Stimulated activated CD8-positive, alpha-beta memory T cell treated with anti-CD3 and anti-CD28 coated beads, Interleukin-15, amount 100 ng/mL, for 24 hours (primary cell): ENCODE measurements at regions not wholly inside any gene's neighbourhood (a gene's known extent, or its start where the extent isn't known, plus 50 kb on each side); places are given as distances from the start of the nearest gene placed in this dataset.

Experiments used
- DNase-seq: peaks from one replicate; pipeline ENCODE4 v3.0.0-alpha.2; 2020; ENCODE audit warnings: low read depth

DNA sequence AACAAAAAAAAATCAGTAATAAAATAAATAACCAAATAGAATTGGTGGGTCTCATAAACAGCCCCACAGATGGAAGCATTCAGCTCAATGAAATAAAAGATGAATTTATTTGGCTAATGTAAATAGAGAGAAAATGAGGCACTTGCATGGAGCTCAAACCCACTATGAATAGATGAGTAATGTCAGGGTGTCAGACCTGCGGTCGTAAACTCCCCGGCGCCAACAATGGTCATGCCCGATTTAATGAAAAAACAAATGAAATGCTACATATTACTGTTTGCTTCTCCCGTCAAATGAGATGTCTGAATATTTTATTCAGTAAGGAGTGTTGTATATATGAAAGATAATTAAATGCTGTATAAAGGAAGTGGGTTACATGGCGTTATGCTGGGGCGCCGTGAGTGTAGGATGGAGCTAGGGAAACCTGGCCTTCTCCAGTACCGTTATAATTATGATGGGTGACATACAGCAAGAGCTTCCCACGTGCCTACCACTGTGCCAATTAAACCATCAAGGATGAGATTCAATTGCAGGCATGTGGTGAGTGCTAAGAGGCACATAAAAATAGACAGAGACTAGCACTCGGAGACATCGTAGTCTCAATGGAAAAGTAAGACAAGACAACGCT, 648.1 kb downstream of the BCL11B start:
- DNase-seq = no peak

DNA sequence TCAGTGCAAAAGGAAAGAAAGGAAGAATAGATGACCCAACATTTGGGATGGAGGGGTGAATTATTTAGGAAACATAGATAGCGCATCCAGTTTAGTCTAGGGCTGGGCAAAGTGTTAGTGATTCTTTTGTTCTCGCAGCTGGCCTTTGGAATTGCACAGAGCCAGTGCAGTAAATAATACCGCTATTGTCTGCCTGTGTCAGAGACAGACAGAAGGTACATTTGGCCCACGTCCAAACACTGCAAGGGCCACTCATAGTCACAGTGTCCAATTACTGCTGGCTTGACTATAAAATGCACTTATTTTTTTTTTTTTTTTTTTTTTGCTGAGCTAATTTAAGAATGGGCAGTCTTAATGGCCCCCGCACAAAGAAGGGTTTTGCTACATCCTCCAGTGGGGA, 638.6 kb downstream of the BCL11B start:
- DNase-seq = no peak

DNA sequence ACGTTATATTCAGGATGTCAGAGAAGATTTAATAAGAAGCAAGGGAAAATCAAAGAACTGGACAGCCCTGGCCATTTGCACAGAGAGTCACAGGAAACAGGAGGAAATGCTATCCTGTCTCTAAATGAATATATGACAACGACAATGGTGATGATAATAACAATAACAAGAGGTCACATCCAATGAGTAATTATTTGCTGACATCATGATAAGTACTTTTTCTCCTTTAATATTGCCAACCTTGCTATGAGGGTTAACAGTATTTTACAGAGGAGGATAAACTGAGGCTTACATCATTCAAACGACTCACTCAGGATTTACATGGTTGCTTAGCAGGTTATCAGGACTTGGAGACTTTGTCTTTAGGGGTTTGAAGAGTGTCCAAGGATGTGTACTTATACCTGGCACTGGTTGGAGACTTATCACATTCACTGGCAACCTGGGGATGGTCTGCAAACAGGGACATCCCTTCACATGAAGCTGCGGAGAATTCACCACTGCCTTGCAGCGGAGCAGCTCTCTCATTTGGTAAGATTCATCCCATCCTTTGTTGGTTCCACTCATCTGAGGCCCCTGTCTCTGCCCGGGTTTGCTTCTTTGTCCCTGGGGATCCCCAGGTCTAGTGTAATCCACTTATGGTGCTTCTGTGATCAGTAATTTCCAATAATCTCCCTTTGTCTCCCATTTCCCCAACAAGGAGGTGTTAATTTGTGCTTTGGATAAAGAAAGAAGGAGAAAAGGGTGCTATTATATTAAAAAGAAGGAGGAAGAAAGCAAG, 637.8 kb downstream of the BCL11B start:
- no peak for DNase-seq

DNA sequence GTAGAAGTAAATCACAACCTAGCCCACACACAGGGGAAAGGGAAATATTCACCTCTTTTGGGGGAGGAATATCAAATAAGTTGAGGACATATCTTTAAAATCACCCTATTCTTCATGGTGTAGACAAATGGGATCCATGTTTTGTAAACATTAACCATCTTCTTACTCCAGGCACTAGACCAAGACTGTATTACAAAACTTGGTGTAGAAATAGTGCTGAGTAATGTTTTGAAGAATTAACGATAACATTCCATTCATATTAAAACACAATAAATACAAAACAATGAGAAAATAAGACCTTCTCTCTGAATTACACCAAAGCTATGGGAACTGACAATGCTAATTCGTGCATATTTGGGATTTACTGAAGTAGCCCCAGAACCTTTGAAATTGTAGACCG, 633.6 kb downstream of the BCL11B start:
- DNase-seq = no peak

DNA sequence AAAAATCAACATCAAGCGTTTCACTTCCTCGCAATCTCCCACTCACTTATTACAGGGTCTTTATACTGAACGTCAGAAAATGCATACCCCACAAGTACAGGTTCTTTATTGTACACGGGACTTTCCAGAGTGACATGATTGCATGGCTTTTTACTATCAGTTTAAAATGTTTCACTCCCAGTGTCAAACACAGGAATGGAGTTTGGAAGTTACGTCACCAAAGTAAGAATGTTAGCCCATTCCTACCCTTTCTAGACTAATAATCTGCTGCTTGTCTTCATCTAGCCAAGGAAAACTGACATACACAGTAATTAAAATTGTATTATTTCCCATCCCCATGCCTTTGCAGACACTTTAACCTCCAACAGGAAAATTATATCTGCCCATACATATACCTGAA, 624.2 kb downstream of the BCL11B start:
- no peak for DNase-seq

DNA sequence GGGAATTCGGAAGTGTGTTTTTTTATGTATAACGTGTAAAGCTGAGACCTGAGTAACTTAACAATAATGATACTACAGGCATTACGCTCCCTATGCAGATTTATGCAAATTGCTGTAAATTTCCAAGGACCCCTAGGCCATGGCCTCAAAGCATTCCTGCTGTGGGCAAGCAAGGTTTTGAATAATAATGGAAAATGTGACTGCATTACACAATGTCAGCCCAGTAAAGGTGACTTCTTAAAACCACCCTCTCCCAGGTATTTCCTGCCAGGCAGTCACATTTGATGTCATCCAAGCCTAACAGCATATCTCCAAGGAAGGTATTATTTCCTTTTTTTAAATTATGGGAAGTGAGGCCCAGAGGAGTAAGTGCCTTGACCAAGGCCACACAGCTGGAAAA, 621.0 kb downstream of the BCL11B start:
- no peak for DNase-seq

DNA sequence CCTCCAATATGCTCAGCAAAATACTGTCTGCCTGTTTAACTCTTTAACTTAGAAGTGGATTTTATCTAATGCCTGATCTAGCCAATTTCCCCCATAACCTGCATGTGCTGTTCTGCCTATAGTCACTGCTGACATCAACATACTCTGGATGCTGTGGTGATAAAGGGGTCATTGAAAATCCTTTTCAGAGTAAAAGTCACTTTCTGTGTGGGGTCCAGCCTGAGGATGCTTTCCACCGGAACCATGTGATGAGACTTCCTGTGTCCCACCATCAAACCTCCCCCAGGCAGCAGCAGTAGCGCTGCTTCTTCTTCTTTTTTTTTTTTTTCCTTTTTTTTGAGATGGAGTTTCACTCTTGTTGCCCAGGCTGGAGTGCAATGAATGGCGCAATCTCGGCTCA, 607.0 kb downstream of the BCL11B start:
- DNase-seq = no peak

DNA sequence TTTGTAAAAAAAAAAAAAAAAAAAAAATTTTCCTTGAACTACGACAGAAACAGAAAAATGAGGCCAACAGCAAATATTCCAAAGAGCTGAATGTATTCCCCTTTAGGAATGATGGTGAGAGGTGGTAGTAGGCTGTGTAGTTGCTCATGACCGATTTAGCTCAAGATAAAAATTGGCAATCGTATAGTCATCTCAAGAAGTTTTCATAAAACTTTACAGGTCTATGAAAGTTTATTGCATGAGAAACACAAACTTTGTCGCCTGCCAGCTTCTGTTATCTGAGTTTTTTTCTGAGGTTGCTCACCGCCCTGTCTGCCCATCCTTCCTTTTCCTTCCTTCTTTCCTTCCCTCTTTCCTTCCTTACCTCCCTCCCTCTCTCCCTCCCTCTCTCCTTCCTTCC, 605.5 kb downstream of the BCL11B start:
- DNase-seq = no peak

DNA sequence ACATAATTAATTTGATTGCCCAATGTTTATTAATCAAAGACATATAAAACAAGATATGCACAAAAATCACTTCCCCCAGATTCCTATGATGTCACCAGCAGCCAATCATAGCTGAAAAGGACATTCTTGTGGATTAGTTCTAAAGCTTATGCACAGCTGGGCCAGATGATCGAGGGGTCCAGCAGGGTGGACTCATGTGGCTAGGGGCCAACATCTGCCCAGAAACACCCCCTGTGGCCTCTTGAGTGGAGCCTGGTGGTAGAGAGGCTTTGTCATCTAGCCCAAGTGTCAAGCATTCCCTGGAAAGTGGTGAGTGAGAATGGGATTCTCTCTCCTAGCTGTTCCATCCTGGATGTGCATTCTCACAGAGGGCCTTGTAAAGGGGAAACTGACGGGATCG, 590.0 kb downstream of the BCL11B start:
- DNase-seq = no peak

DNA sequence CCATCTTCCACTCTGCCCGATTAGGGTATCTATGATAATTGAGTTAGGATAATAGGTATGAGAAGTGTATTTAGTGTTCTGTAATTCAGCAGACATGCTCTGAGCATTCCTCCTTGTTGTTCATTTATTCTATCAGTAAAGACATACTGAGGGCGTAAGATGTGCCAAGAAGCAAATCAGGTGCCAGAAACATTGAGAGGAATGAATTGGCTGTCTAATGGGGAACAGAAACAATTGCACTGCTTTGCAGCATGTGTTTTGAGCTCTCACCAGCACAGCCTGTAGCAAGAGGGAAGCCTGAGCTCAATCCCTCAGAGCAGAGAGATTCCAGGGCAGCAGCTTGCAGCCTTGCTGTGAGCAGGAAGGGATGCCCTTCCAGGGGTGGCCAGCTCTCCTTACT, 589.3 kb downstream of the BCL11B start:
- no peak for DNase-seq

DNA sequence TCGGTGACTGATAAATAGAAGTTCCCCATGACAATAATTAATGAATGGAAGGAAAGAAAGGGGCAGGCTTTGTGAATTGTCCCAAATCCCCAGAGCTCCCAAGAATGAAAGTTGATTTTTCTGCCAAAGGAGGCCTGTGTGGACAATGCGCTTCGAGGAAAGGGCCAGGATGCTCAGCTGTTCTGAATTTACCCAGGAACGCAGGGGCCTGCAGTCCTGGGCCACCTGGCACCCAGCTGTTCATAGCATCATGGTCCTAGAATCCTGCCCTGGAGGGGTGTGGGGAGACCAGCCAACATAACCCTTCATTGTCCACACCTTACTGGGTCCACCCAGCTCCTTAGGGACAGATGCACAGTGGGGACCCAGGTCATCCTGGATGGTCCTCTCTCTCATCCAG, 587.5 kb downstream of the BCL11B start:
- DNase-seq = no peak

DNA sequence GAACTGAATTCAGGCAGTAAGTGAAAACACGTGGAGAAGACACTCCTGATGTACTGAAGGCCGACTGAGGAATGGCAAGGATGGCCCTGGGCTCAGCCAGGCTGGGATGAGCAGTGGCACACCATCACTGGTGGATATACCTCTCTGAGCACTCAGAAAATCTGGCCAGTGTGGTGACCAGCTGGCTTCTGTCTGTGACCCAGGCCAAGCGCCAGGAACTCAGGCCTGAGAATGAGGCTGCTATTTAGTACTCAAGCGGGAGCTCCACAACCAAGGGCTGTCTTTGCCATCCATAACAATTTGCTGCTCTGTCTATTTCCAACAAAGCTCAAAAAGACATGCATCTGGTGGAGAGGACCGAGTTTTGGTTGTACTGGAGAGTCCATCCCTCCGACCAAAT, 586.3 kb downstream of the BCL11B start:
- no peak for DNase-seq

DNA sequence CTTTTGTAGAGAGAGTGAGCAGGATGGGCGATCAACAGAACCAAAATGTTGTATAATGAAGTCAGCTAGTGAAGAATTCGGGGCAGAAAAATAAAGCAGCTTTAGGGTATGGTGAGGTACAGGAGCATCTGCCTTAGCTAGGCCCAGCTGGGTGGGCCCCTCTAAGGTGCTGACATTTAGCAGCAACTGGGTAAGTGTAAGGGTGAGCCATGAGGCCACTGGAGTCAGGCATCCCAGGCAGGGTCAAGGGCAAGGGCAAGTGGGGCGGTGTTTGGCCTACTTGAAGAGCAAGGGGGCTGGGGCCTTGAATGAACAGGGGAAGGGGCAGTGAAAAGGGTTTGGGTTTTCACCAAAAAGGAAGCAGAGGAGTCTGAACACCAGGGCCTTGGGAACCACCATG, 583.6 kb downstream of the BCL11B start:
- DNase-seq = no peak

DNA sequence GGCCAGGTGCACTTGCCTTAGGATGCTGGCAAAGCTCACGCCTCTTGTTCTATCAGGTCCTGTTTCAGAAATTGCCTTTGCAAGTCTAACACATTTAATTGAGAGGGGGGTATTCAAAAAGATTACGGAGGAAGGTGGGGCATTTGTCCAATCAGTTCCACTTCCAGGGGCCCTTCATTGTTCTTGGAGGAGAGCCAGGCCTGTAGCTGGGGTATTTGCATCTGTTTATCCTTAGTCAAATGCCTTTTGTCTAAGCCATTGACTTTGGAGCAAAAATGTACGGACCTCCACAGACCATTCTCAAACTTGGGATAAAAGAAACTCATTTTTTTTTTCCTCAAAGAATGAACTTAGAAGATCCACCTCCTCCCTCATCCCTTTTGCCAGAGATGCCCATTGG, 582.0 kb downstream of the BCL11B start:
- no peak for DNase-seq

DNA sequence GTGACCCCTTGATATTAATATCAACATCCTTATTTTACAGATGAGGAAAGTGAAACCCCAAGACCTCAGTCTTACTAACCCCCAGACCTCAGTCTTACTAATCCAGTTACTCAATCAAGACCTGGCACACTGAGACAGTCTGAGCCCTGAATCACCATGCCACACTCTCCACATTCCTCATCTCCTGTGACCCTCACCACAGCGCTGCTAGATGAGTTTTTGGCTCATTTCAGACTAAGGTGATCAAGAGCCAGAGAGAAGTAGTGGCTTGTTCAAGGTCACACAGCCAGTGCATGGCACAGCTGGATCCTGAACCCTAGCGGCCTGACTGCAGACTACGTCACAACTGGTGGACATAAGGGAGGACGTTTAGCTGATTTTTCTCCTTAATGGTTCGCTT, 579.2 kb downstream of the BCL11B start:
- no peak for DNase-seq

DNA sequence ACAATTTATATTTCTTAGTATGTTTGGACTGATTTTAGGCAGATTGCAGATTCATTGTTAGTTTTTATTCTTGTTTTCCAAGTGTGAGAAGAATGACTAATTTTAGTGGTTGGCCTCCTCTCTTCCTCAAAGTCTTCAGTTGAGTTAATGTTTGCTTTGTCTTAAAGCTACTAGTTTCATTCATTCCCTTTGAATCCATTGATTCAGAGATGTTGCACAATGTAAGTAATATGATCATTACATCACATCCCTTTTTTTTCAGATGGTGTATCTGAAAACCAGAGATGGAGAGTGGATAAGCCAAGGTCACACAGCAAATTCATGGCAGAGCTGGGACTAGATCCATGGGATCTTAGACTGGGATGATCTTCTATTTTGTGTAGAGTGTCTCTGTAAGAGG, 577.5 kb downstream of the BCL11B start:
- DNase-seq = no peak

DNA sequence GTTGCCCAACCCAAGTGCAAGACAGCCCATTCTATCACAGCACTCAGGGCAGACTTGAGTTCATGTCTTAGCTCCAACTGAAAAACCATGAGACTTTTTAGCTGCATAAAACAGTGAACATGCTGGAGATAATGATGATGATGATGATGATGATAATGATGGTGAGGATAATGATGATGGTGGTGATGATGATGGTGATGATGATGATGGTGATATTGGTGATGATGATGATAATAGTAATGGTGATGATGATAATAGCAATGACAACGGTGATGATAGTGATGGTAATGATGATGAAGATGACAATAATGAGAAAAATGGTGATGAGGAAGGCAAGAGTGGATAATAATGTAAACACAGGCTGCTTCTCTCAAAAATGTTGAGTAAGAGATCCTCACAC, 576.2 kb downstream of the BCL11B start:
- DNase-seq = no peak

DNA sequence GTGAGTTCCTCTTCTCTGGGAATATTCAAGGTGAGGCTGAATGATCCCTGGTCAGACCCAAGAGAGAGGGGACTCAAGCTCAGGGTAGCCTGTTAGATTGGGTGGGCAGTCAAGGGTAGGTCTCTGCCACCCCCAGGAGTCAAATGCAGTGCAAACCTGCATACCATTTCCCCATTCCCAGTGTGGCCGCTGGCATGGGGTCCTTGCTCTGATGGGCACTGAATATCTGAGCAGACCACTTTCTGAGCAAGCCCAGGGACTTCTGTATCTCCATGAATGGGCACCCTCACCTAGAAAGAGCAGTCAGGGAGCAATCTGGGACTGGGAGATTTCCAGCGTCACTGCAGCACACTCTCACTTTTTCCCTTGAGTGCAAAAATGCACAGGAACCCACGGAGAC, 573.7 kb downstream of the BCL11B start:
- DNase-seq = no peak

DNA sequence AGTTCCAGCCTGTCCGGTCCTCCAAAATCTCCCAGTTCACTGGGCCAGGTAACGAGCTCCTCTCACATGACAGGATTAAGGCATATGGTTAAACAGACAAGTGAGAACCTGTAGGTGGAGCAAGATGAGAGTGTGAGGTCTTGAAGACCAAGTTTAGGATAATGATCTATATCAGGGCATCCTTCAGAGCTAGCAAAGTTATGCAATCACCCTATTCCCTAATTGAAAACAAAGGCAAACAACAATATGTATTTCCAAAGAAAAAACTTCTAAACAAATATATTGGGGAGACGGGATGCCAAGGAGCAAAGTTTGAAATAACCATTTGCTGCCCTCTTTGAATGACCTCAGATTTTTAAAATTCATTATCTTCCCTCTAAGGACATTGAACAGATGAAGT, 571.2 kb downstream of the BCL11B start:
- DNase-seq = no peak

DNA sequence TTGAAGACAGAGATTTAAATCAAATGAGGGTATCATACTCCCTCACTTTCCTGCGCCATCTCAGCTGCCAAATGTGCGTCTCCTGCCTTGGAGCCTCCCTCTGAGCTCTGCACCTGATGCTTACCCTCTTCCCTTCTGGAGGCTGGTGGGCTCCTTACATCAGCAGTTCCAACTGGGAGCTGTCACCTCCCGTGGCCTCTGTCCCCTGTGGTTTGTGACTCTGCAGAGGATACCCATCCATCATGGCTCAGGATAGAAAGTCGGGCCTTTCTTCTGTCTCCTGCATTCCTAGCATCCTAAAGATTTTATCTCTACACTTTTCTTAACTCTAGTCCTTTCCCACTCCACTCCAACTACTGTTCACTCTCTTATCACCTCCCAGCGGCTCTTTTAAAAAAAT, 570.6 kb downstream of the BCL11B start:
- DNase-seq = no peak

DNA sequence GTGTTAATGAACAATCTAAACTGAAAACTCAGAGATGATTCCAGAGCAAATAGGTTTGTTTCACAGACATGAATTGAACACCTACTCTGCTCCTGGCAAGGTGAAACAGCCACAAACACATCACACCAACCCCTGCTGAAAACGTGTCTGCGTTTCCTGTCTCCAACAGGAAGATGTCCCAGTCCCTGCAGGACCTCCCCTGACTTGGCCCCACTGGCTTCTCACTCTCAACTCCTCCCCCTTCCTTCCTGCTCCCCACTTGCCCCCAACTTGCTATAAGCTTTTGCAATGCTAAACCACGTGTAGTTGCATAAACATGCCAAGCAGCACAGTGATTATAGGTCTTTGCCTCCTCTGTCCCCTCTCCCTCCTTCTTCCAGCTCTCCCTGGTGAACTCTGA, 567.6 kb downstream of the BCL11B start:
- DNase-seq = no peak

DNA sequence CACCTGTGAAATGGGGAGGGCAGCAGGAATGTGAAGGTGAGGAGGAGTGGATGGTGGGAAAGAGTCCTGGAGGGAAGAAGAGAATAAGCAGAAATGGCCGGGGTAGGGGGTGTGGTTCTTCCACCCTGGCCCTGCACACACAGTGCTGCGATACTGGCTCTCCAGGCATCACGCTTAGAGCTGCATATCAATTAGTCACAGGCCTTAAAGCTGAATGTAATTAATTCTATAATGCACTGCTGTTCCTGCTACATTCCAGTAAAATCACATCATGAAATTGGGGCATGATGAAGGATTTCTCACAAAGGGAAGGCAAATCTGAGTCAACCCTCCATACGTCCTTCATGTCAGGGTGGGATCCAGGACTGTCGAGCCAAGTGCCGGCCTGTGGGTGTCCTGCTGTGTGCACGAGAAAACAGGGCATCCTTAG, 566.1 kb downstream of the BCL11B start:
- DNase-seq = no peak

DNA sequence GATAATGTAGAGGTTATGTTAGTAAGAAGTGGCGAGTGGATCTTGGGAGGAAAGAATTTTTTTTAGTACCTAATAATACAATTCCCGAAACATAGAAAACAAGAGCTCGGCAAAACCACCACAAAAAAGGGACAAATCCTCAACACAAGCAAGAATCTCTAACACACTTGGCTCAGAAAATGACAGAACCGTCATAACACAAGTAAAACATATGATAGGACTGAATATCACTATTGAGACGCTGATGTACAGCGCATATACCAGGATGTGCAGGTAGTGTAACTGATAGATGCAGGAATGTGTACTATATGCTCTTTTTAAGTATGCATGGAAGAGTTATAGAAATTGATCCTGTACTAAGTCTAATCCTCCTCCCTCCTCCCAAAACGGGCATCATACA, 564.5 kb downstream of the BCL11B start:
- no peak for DNase-seq

DNA sequence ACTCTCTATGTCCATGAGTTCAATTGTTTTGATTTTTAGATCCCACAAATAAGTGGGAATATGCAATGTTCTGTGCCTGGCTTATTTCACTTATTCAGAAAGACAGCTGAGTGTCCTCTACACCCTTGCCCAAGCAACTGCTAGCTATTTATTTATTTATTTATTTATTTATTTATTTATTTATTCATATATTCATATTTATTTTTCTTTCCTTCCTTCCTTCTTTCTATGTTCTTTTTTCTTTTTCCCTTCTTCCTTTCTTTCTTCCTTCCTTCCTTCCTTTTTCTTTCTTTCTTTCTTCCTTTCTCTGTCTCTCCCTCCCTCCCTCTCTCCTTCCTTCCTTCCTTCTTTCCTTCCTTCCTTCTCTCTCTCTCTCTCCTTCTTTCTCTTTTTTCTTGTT, 563.4 kb downstream of the BCL11B start:
- DNase-seq = no peak
